OCI-LY3 (cell line): ENCODE measurements at regions not wholly inside any gene's neighbourhood (a gene's known extent, or its start where the extent isn't known, plus 50 kb on each side); places are given as distances from the start of the nearest gene placed in this dataset.

Experiments used
- EZH2phosphoT487 ChIP-seq: fragments of 200-600 bp; shearing (Covaris generic); IDR thresholded peaks from 2 replicates; pipeline ENCODE4 v1.6.1; 2018; ENCODE audit warnings: antibody characterized with exemption, mixed run types, low read depth
- TF ChIP-seq, protein P1 (sequence below): fragments of 200-600, 300-600 bp; sonication (generic); IDR thresholded peaks from 2 replicates; pipeline ENCODE4 v1.5.1; 2014; ENCODE audit warnings: antibody characterized with exemption, low read length, low read depth

DNA sequence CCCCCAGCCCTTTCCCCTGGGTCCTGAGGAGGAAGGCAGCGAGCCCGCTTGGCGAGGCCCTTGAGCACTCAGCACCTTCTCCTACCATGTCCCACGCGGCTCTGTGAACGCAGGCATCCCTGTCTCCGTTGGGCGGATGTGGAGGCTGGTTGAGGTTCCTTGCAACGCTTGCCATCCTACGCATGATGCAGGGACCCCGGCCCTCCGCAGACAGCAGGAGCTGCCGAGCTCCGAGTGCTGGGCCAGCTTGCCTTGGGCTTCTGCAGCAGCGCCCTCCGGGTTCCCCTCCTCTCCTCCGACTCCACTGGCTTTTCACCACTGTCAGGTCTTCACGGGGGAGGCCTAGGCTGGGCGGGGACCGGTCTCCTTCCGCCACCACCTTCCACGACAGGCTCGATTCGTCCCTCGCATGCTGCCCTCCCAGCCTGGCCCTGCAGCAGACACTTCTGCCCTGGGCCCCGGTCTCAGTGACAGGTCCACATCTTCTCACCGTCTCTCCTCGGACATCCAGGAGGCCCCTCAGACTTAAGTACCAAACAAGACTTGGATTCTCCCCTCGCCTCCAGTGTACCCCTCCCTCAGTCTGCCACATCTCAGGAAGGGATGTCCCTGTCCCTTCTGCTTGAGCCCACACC, 67.6 kb upstream of the HGFAC start:
- TF ChIP-seq, protein P1, sequence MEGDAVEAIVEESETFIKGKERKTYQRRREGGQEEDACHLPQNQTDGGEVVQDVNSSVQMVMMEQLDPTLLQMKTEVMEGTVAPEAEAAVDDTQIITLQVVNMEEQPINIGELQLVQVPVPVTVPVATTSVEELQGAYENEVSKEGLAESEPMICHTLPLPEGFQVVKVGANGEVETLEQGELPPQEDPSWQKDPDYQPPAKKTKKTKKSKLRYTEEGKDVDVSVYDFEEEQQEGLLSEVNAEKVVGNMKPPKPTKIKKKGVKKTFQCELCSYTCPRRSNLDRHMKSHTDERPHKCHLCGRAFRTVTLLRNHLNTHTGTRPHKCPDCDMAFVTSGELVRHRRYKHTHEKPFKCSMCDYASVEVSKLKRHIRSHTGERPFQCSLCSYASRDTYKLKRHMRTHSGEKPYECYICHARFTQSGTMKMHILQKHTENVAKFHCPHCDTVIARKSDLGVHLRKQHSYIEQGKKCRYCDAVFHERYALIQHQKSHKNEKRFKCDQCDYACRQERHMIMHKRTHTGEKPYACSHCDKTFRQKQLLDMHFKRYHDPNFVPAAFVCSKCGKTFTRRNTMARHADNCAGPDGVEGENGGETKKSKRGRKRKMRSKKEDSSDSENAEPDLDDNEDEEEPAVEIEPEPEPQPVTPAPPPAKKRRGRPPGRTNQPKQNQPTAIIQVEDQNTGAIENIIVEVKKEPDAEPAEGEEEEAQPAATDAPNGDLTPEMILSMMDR: no peak
- no peak for TF ChIP-seq EZH2phosphoT487
